HEK293T (cell line): ENCODE measurements at regions not wholly inside any gene's neighbourhood (a gene's known extent, or its start where the extent isn't known, plus 50 kb on each side); places are given as distances from the start of the nearest gene placed in this dataset.

Source experiments
- ARNT ChIP-seq: fragments of 450-650 bp; IDR thresholded peaks from 2 replicates; pipeline ENCODE4 v1.6.1; 2017; ENCODE audit warnings: mild to moderate bottlenecking
- CTBP1 ChIP-seq: fragments of 450-650 bp; IDR thresholded peaks from 2 replicates; pipeline ENCODE4 v1.6.1; 2016; ENCODE audit warnings: borderline replicate concordance
- ELF4 ChIP-seq: fragments of 450-650 bp; IDR thresholded peaks from 2 replicates; pipeline ENCODE4 v1.6.1; 2017; ENCODE audit warnings: antibody characterized with exemption
- FOXK2 ChIP-seq: fragments of 450-650 bp; IDR thresholded peaks from 2 replicates; pipeline ENCODE4 v1.6.1; 2016; ENCODE audit warnings: mild to moderate bottlenecking
- FOXM1 ChIP-seq: fragments of 450-650 bp; IDR thresholded peaks from 2 replicates; pipeline ENCODE4 v1.6.1; 2017; ENCODE audit warnings: mild to moderate bottlenecking, borderline replicate concordance
- SP1 ChIP-seq: fragments of 450-650 bp; IDR thresholded peaks from 2 replicates; pipeline ENCODE4 v1.6.1; 2017

DNA sequence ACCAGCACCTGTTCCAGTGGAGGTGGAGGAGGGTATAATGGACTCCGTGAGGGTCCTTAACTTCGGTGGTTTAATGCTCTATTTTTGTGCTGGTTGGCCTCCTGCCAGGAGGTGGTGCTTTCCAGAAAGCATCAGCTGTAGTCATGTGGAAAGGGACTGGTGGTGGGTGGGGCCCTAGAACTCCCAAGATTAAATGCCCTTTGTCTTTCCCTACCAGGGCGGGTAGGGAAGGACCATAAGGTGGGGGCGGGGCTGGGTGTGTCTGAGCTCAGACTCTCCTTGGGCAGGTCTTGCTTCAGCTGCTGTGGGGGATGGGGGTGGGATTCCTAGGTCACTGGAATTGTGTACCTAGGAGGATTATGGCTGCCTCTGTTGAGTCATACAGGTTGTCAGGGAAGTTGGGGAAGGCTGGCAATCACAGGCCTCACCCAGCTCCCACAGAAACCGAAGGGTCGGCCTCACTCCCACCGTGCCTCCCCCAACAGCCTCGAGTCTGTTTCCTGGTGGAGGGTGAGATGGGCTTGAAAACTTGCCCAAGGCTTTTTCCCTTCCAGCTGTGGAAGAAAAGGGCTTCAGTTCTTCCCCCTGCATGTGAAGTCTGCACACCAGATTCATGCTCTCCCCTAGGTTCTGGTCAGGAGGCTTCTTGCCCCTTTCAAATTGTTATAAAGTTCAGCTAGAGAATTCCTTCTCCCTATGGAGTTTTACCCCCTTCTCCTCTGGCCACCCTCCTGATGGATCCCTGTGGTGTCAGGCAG, 60.3 kb upstream of the CLDN10 start:
- TF ChIP-seq ELF4 (no peak), CTBP1 (no peak), FOXK2 (no peak), FOXM1 (no peak), SP1 (no peak), ARNT (no peak)
